ENCODE measurements at regions not wholly inside any gene's neighbourhood (a gene's known extent, or its start where the extent isn't known, plus 50 kb on each side); places are given as distances from the start of the nearest gene placed in this dataset.

DNA sequence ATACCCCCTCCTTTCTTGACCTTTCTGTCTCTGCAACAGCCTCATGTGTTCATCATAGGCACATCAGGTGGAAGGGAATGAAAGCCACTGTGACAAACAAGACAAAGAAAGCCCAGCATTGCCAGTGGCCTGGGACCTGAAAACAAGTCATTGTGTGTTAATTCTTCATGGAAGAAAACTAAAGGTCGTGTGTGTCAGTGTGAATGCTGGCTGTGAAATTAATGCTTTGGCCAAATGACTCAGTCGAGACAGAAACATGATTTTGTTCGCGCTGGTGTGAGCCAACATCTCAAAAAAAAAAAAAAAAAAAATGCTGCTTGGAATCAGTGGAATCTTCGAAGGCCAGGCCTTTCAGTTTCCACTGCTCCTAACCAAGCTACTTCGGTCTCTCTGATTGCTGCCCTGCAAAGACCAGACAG lies 386.5 kb upstream of the PROK2 start:
- TF ChIP-seq POLR2AphosphoS5 (IDR thresholded peaks at IDR 0.05; ENCODE audit: low read depth, low read length) (no peak), CTCF (IDR thresholded peaks at IDR 0.05) (no peak), JUND (IDR thresholded peaks at IDR 0.05) (no peak), SIN3A (IDR thresholded peaks at IDR 0.05; ENCODE audit: borderline replicate concordance, low read depth, low read length) (no peak)
